ENCODE measurements at regions not wholly inside any gene's neighbourhood (a gene's known extent, or its start where the extent isn't known, plus 50 kb on each side); places are given as distances from the start of the nearest gene placed in this dataset.

- TF ChIP-seq POLR2A (IDR thresholded peaks at IDR 0.05; ENCODE audit: low read length) (no peak), GATA1 (IDR thresholded peaks at IDR 0.05; ENCODE audit: low read depth, low read length) (no peak)
These were observed 225.5 kb upstream of the VRK2 start for GRCh38 chr2:57821088-57821487.

All from erythroblast (primary cell).